A549 (cell line): ENCODE measurements at regions not wholly inside any gene's neighbourhood (a gene's known extent, or its start where the extent isn't known, plus 50 kb on each side); places are given as distances from the start of the nearest gene placed in this dataset.

Experiments used
- ATAC-seq, 2 experiments: fragments of 200-7000 bp in 1 of 2; fragments of >200 bp in 1 of 2; cut with Nextera tagmentation in 1 of 2; cut with Tn5 transposase in 1 of 2; 3 replicates each; pipeline versions ENCODE4 v1.8.0 to v1.9.1; 2018 to 2020; ENCODE audit warnings: mild to moderate bottlenecking in 1 of 2, moderate library complexity in 1 of 2
- CTCF ChIA-PET: fragments of 300-600 bp; sonication (Branson Sonifier 250); formaldehyde crosslinking; extraction: SDS; loops from one replicate; lab custom pipeline; 2021; ENCODE audit warnings: antibody characterized with exemption, inconsistent platforms; lab: Yijun Ruan, JAX
- POLR2A ChIA-PET: fragments of 350-600 bp; formaldehyde crosslinking; extraction: SDS; loops from one replicate; lab custom pipeline; 2021; ENCODE audit warnings: antibody characterized with exemption, inconsistent platforms; lab: Yijun Ruan, JAX
- DNase-seq, 2 experiments: peaks; one replicate each; pipeline versions ENCODE4 v3.0.0 to v3.0.0-alpha.2; 2011 to 2016; ENCODE audit warnings: low read depth in 1 of 2, low spot score in 1 of 2
- FAIRE-seq: peaks from 2 replicates; lab custom pipeline; 2011; peaks lifted over from hg19 to GRCh38; lab: Jason Lieb, UNC
- H3K27ac ChIP-seq, 2 experiments: fragments of >200 bp; sonication (Bioruptor Twin); formaldehyde crosslinking; 3 replicates each; pipeline ENCODE4 v1.5.1; 2016 to 2017
- H3K4me1 ChIP-seq: fragments of >200 bp; sonication (Bioruptor Twin); formaldehyde crosslinking; 3 replicates; pipeline ENCODE4 v1.6.1; 2016
- H3K4me2 ChIP-seq: fragments of >200 bp; sonication (Bioruptor Twin); formaldehyde crosslinking; 3 replicates; pipeline ENCODE4 v1.6.1; 2016
- H3K4me3 ChIP-seq: fragments of >200 bp; sonication (Bioruptor Twin); formaldehyde crosslinking; 3 replicates; pipeline ENCODE4 v1.5.1; 2016
- H3K9me3 ChIP-seq: fragments of >200 bp; sonication (Bioruptor Twin); formaldehyde crosslinking; 3 replicates; pipeline ENCODE4 v1.6.1; 2016
- ATOH8 ChIP-seq: fragments of 250-450 bp; sonication (Bioruptor Pico); IDR thresholded peaks from 2 replicates; pipeline ENCODE4 v1.5.0; 2020; ENCODE audit warnings: low read depth, mild to moderate bottlenecking, moderate library complexity
- CEBPB ChIP-seq, 2 experiments: fragments of >200 bp in 1 of 2; sonication (Bioruptor Twin) in 1 of 2; formaldehyde crosslinking in 1 of 2; IDR thresholded peaks; 2 replicates each; pipeline ENCODE4 v1.6.1; 2012 to 2016
- CHD4 ChIP-seq: fragments of 200-600 bp; sonication (generic); IDR thresholded peaks from 2 replicates; pipeline ENCODE4 v1.6.1; 2016; ENCODE audit warnings: antibody characterized with exemption, mild to moderate bottlenecking, borderline replicate concordance
- E2F6 ChIP-seq: IDR thresholded peaks from 2 replicates; pipeline ENCODE4 v1.6.1; 2012; ENCODE audit warnings: low read depth, borderline replicate concordance
- EHMT2 ChIP-seq: fragments of 200-600 bp; sonication (generic); IDR thresholded peaks from 2 replicates; pipeline ENCODE4 v1.6.1; 2016; ENCODE audit warnings: antibody characterized with exemption, low read depth, mild to moderate bottlenecking, moderate library complexity
- ESRRA ChIP-seq: fragments of 150-350 bp; IDR thresholded peaks from 2 replicates; pipeline ENCODE4 v1.6.1; 2014; ENCODE audit warnings: mild to moderate bottlenecking, low read length, borderline replicate concordance
- FOXS1 ChIP-seq: fragments of 250-450 bp; sonication (Bioruptor Pico); IDR thresholded peaks from 2 replicates; pipeline ENCODE4 v1.5.0; 2020; ENCODE audit warnings: mild to moderate bottlenecking, moderate library complexity
- GATA3 ChIP-seq: IDR thresholded peaks from 2 replicates; pipeline ENCODE4 v1.6.1; 2012; ENCODE audit warnings: borderline replicate concordance
- HDAC2 ChIP-seq: fragments of 200-600 bp; sonication (generic); IDR thresholded peaks from 2 replicates; pipeline ENCODE4 v1.6.1; 2016
- HMGXB4 ChIP-seq: fragments of 250-450 bp; sonication (Bioruptor Pico); IDR thresholded peaks from 2 replicates; pipeline ENCODE4 v1.5.0; 2021; ENCODE audit warnings: mild to moderate bottlenecking, moderate library complexity, borderline replicate concordance
- HOXA7 ChIP-seq: fragments of 250-450 bp; sonication (Bioruptor Pico); IDR thresholded peaks from 2 replicates; pipeline ENCODE4 v1.5.0; 2020; ENCODE audit warnings: mild to moderate bottlenecking, moderate library complexity
- JUNB ChIP-seq: fragments of >200 bp; sonication (Bioruptor Twin); formaldehyde crosslinking; IDR thresholded peaks from 2 replicates; pipeline ENCODE4 v1.6.1; 2016
- KDM5A ChIP-seq: fragments of 200-600 bp; sonication (generic); IDR thresholded peaks from 2 replicates; pipeline ENCODE4 v1.6.1; 2016; ENCODE audit warnings: antibody characterized with exemption, mild to moderate bottlenecking
- MAFK ChIP-seq: fragments of 450-650 bp; IDR thresholded peaks from 2 replicates; pipeline ENCODE4 v1.6.1; 2014; ENCODE audit not compliant: partially characterized antibody
- MAX ChIP-seq: IDR thresholded peaks from 2 replicates; pipeline ENCODE4 v1.6.1; 2012
- NPAS2 ChIP-seq: fragments of 250-450 bp; sonication (Bioruptor Pico); IDR thresholded peaks from 2 replicates; pipeline ENCODE4 v1.8.0; 2022; ENCODE audit warnings: mild to moderate bottlenecking, moderate library complexity, borderline replicate concordance
- RAD21 ChIP-seq, 2 experiments: fragments of >200 bp in 1 of 2; sonication (Bioruptor Twin) in 1 of 2; formaldehyde crosslinking in 1 of 2; IDR thresholded peaks in 1 of 2; conservative IDR thresholded peaks in 1 of 2; 2 replicates in 1 of 2; 3 replicates in 1 of 2; pipeline ENCODE4 v1.6.1; 2012 to 2018; ENCODE audit warnings: inconsistent platforms in 1 of 2
- RARB ChIP-seq: fragments of 250-450 bp; sonication (Bioruptor Pico); IDR thresholded peaks from 2 replicates; pipeline ENCODE4 v1.8.0; 2021; ENCODE audit warnings: mild to moderate bottlenecking, moderate library complexity
- RCOR1 ChIP-seq: fragments of 150-350 bp; IDR thresholded peaks from 2 replicates; pipeline ENCODE4 v1.6.1; 2014; ENCODE audit warnings: antibody characterized with exemption, low read length, low read depth
- RNF2 ChIP-seq: fragments of 200-600 bp; sonication (generic); IDR thresholded peaks from 2 replicates; pipeline ENCODE4 v1.6.1; 2016; ENCODE audit warnings: low read depth, mild to moderate bottlenecking, antibody characterized with exemption, moderate library complexity, borderline replicate concordance
- SMC3 ChIP-seq: fragments of >200 bp; sonication (Bioruptor Twin); formaldehyde crosslinking; IDR thresholded peaks from 3 replicates; pipeline ENCODE4 v1.6.1; 2018; ENCODE audit warnings: inconsistent platforms
- SREBF2 ChIP-seq: fragments of 450-650 bp; IDR thresholded peaks from 2 replicates; pipeline ENCODE4 v1.6.1; 2014; ENCODE audit warnings: mild to moderate bottlenecking, moderate library complexity
- TP53 ChIP-seq: fragments of 250-450 bp; sonication (Bioruptor Pico); IDR thresholded peaks from 2 replicates; pipeline ENCODE4 v1.5.0; 2021; ENCODE audit warnings: mild to moderate bottlenecking, moderate library complexity
- USF2 ChIP-seq: fragments of 450-650 bp; IDR thresholded peaks from 2 replicates; pipeline ENCODE4 v1.6.1; 2014; ENCODE audit warnings: antibody characterized with exemption
- ZFP36 ChIP-seq: fragments of 450-650 bp; IDR thresholded peaks from 2 replicates; pipeline ENCODE4 v1.6.1; 2014; ENCODE audit warnings: borderline replicate concordance; ENCODE audit not compliant: partially characterized antibody
- ZSCAN20 ChIP-seq: fragments of 250-450 bp; sonication (Bioruptor Pico); IDR thresholded peaks from 2 replicates; pipeline ENCODE4 v1.8.0; 2022; ENCODE audit warnings: mild to moderate bottlenecking, moderate library complexity
- WGBS: methylation state at CpG from one replicate; pipeline ENCODE4 v1.1.6; 2017; ENCODE audit errors: missing lambda C conversion rate; 5-methylcytosine and 5-hydroxymethylcytosine counted together

- no peaks in the 10 kb centered on the region; the same call in 2 of the 3 replicates for H3K9me3 ChIP-seq
- no peak for DNase-seq
- H3K27ac ChIP-seq = no peak overlapping the region
- TF ChIP-seq HOXA7 (CRISPR knock-in tag) (no peak), ZSCAN20 (CRISPR knock-in tag) (no peak), ATOH8 (no peak), EHMT2 (no peak), USF2 (no peak), HDAC2 (no peak), RCOR1 (no peak)
- TF ChIP-seq, all 56 proteins: peak for 0
- Histone ChIP-seq H3K4me2 (no peak overlapping the region), H3K4me1 (no peaks in the 10 kb centered on the region), H3K4me3 (no peak overlapping the region)
- ChIA-PET CTCF (no interaction called here), POLR2A (no interaction called here)
- FAIRE-seq (no peak), ATAC-seq (0 out of 6 replicates have a peak, but pooled peaks of 1 of the 2 experiments have one; percentile 19)
- WGBS = 41% methylated on average over 6 of the region's 6 CpGs
Observed at GRCh38 chr2:797993-798392, 120.8 kb upstream of the TMEM18 start.

- WGBS = 40% methylated on average over 8 of the region's 8 CpGs
- no peak for TF ChIP-seq FOXS1 (CRISPR knock-in tag)
- TF ChIP-seq ESRRA = no peak
- TF ChIP-seq NPAS2 (CRISPR knock-in tag) = no peak
- TF ChIP-seq USF2 = no peak
- no peak for TF ChIP-seq SMC3
- TF ChIP-seq HDAC2 = no peak
- TF ChIP-seq ZSCAN20 (CRISPR knock-in tag) = no peak
- TF ChIP-seq TP53 = no peak
- no peak for TF ChIP-seq MAX
- no peak for TF ChIP-seq RARB (CRISPR knock-in tag)
- TF ChIP-seq, all 56 proteins: peak for 0
- no peak overlapping the region for H3K4me2 ChIP-seq
- ATAC-seq (no peak), DNase-seq (no peak), FAIRE-seq (no peak)
- ChIA-PET CTCF (no interaction called here), POLR2A (no interaction called here)
- no peak overlapping the region for H3K4me3 ChIP-seq
- no peaks in the 10 kb centered on the region; the same call in 2 of the 3 replicates for H3K9me3 ChIP-seq
- no peaks in the 10 kb centered on the region for H3K4me1 ChIP-seq
- no peak overlapping the region for H3K27ac ChIP-seq
Observed at GRCh38 chr2:797556-797955, 120.3 kb upstream of the TMEM18 start.

- Histone ChIP-seq H3K4me2 (no peak overlapping the region), H3K9me3 (no peaks in the 10 kb centered on the region; the same call in 2 of the 3 replicates), H3K4me3 (no peak overlapping the region), H3K27ac (no peak overlapping the region), H3K4me1 (no peaks in the 10 kb centered on the region)
- ChIA-PET POLR2A (no interaction called here), CTCF (interaction anchor here (1.2 kb wide), 1 partner anchor 22 kb away, joined by 3 read pairs; no protein-coding TSS in a partner anchor)
- ATAC-seq = no peak; a peak in 1 of 6 replicates
- FAIRE-seq = no peak
- 54% methylated on average over 23 of the region's 24 CpGs for WGBS
- no peak for DNase-seq
- no peak for TF ChIP-seq SMC3
- no peak for TF ChIP-seq GATA3
- TF ChIP-seq RNF2 = no peak
- no peak for TF ChIP-seq HOXA7 (CRISPR knock-in tag)
- TF ChIP-seq ATOH8 = no peak
- no peak for TF ChIP-seq CHD4
- no peak for TF ChIP-seq E2F6
- TF ChIP-seq CEBPB (IDR thresholded peaks at IDR 0.05) = no peak
- TF ChIP-seq RAD21 (conservative IDR thresholded peaks at IDR 0.05 in 1 of 2, IDR thresholded peaks at IDR 0.05 in 1 of 2) = no peak
- TF ChIP-seq HMGXB4 = no peak
- TF ChIP-seq KDM5A = no peak
- TF ChIP-seq SREBF2 = no peak
- TF ChIP-seq MAFK = no peak
- no peak for TF ChIP-seq JUNB
- no peak for TF ChIP-seq ZFP36
- no peak for TF ChIP-seq EHMT2
Observed at GRCh38 chr2:796141-796985, 119.2 kb upstream of the TMEM18 start.
